HG03066 (cell line): ENCODE measurements at regions not wholly inside any gene's neighbourhood (a gene's known extent, or its start where the extent isn't known, plus 50 kb on each side); places are given as distances from the start of the nearest gene placed in this dataset.

Experiments
- ATAC-seq: cut with Tn5 transposase; IDR thresholded peaks from one replicate; pipeline ENCODE4 v1.9.1; 2021; ENCODE audit warnings: low read depth; ENCODE audit not compliant: unreplicated experiment

DNA sequence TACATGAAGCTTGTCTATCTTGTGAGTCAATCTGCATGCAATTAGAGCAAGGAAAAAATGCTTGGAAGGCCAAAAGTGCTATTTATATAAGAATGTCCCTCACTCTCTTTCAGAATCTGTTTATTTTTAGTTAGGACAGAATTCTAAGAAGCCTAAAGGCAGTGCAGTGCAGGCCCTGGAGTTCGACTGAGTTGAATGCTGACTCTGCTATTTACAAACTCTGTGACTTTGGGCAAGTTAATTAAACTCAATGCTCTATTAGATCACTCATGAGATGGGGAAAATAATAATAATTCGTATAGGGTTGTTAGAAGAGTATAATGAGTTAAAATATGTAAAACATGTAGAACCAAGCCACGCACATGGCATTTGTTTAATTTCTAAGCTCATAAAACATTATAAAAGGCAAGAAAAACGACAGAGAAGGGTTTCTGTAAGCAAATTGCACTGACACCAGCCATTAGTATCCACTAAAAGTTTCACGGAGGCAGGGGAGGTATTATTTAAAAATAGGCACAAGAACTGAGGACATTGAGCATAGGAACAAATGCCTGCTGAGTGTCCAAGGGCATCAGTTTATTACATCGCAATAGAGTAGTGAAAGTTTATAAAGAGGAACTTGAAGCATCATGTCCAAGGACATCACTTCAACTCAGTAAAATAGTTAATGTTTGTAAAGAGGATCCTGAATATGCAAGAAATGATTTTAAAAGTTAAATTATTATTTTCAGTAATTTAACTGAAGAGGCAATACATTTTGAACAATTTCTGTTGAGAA lies 115.0 kb upstream of the INPP4B start:
- ATAC-seq: no peak

DNA sequence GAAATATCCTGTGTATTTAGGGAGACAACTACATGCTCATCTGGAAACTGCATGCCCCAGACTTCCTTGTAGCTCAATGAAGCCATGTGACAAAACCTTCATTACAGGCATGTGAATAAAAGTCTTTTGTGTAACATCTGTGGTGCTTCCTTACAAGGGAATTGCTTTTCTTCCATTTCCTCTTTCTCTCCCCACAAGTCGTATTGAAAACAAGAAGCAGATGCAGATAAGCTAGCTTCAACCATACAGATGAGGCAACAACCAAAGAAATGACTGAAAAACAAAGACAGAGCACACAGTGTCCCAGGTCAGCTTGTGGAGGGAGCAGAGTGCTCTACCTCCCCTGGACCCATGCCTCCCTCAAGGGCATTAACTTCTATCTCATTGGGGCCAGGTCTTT lies 115.8 kb upstream of the INPP4B start:
- no peak for ATAC-seq

DNA sequence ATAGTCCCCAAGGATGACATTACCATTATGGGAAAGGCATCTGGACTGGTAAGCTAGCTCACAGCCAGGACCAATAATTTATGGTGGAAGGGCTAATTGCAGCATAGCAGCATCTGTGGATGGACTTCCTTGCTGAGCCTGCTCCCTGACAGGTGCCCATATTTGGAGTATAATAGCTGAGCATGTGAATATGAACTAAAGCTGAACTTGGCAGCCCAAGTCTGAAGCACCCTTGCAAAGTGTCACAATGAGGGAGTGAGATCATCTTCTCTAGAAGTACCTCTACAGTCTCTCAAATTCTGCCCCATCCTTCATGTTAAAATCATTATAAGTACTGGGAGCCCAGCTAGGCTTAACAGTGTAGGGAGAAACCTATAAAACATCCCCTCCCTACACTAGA lies 128.2 kb upstream of the INPP4B start:
- ATAC-seq: no peak

DNA sequence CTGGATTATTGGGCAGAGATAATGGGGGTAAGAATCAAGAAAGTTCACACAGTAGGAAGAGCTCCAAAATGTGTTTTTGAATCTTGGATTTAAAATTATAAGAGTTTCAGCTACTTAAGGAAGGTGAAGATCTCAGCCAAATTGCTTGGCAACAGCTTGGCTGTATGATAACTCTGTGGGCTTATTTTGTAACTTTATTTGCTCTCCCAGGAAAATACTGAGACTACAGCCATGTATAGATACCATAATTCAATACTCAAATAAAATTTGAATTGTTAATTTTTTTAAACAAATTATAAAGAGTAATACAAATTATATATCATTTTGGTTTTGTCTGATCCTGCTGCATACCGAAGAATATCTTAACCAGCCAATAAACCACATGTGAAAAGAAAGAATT lies 129.5 kb upstream of the INPP4B start:
- ATAC-seq: no peak

DNA sequence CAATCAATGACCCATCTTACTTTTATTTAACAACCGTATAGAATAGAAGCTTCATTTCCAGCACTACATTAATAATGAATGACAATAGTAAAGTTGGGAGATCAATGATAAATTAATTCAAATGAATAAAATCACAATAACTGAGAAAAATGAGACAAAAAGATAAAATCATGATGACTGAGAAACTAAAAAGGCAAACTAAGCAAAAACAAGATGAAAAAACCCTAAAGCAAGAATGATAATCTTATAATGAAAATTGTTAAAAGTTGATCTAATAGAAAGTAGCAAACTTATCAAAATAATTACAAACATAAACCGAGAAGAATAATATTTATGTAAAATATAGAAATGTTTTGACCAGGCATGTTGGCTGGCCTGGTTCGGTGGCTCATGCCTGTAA lies 130.4 kb upstream of the INPP4B start:
- ATAC-seq: no peak

DNA sequence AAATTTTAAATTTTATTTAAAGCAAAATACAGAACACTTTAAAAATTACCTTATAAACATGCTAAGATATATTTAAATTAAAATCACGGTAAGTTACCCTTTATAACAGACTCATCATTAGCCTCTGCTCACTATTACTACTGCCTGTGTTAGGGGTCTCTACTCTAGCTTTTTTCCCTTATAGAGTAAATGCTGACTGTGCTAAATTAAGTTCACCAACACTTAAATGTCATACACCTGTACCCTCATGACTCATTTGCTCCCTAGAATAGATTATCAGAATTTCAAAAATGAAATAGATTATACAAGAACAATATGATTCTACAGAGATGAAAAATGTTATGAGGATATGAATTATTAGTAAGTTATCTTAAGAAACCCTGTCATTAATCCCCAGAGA lies 131.1 kb upstream of the INPP4B start:
- ATAC-seq: no peak

DNA sequence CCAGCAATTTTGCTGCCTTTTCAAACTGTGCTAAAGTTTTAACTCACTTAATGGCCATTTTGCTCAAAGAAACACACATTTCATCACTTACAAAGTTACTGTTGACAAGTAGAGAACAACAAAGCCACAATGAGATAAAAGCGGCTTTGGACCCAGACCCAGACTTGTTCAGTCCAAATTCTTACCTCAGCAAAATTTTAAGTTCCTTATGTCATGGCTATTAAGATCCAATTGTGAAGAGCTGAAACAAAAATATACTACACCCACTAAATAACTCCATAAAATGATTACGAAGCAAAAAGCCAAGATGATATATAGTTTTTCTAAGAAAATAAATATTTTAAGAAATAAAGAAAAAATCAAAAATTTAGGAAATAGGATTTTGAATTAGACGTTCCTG lies 137.0 kb upstream of the INPP4B start:
- ATAC-seq: no peak

DNA sequence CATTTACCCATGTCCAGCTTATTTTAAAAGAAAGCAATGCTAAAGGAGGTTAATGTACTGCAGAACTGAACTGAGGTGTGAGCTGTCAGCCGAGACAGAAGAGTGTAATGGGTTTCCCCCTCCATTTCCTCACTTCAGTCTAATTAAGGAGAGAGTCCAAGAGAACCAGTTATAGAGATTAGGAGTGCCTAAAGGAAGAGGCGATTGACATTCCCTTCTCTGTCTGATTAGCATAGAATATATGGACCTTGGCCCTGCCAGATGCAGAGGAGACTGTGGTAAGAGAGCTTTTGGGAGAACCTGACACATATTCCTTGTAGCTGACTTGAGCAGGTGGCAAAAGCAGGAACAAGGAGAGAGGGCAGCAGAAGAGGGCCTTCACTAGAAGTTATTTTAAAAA lies 137.5 kb upstream of the INPP4B start:
- ATAC-seq: no peak

DNA sequence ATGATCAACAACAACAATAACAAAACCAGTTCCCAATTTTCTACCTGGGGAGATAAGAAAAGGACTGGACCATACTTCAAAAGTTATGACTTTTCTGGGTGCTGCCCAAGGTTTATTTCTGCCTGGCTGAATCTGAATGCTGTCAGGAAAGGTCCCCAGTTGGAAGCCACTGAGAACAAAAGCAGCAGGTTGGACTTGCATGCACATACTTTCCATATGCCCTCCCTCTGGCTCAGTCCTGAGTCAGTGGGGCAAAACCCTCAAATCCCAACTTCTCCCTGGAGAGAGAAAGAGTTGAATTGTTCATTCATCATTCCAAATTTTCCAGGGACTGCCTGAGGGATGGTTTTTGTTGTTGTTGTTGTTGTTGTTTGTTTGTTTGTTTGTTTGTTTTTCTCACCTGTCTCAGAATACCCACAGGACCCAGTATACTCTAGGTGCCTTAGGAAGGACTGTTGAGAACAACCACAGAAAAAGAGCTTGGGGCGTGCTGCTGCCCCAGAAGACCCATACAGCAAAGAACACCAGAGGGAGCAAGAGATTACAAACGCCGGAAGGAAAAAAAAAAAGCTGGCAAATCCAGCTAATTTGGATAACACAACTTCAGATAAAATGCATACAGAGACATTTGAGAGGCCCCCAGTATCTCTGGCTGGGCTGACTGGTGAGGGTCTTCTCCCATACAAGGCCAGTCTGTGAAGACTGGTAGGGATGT lies 138.9 kb upstream of the INPP4B start:
- no peak for ATAC-seq

DNA sequence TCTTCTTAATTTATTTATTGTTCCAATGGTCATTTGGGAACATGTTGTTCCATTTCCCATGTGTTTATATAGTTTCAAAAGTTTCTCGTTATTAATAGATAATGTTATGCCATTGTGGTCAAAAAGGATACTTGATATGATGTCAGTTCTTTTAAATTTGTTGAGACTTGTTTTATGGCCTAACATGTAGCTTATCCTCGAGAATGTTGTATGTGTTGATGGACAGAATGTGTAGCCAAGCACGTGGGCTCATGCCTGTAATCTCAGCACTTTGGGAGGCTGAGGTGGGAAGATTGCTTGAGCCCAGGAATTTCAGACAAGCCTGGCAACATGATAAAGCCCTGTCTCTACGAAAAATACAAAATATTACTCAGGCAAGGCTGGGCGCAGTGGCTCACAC lies 168.5 kb upstream of the USP38 start:
- ATAC-seq: no peak

DNA sequence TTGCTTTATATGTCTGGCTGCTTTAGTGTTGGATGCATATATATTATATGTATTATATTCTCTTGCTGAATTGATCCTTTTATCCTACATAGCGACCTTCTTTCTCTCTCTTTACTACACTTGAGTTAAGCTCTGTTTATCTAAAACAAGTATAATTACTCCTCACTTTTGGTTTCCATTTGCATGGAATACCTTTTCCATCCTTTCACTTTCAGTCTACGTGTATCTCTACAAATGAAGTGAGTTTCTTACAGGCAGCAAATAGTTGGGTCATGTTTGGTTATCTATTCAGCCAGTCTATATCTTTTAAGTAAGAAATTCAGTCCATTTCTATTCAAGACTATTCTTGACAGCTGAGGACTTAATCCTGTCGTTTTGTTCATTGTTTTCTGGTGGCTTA lies 167.5 kb upstream of the USP38 start:
- no peak for ATAC-seq

DNA sequence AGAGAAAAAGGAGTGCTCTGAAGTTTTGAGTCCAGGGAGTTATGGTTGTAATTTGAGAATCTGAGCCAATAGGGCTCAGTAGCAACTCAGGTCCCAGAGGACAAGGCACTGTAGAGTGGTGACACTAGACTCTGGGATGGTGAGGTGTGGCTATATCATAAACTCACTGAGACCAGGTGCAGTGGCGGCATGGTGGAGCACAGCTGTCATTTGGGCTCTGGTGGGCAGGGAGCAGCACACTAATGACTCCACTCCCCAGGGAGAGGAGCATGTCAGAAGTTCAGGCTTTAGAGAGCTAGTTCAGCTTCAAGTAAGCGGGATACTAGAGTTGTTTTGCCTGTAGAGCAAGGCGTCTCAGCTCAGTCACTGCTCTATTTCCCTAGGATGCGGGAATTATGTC lies 165.4 kb upstream of the USP38 start:
- ATAC-seq: no peak

DNA sequence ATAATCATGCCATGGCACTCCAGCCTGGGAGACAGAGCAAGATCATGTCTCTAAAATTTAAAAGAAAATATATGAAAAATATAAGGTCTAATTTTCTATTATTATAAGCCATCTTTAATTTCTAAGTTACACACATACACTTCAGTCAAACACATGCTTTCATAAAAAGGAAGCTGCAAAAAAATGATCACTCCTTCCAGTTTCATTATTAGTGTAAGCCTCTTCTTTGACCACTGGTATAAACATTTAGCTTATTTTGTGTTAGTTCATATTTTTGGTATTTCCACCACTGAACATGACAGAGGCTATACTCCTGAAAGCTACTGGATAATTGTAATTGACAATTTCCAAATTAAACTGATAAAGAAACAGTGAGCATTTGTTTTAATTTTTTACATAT lies 163.3 kb upstream of the USP38 start:
- peak; percentile 80 for ATAC-seq

DNA sequence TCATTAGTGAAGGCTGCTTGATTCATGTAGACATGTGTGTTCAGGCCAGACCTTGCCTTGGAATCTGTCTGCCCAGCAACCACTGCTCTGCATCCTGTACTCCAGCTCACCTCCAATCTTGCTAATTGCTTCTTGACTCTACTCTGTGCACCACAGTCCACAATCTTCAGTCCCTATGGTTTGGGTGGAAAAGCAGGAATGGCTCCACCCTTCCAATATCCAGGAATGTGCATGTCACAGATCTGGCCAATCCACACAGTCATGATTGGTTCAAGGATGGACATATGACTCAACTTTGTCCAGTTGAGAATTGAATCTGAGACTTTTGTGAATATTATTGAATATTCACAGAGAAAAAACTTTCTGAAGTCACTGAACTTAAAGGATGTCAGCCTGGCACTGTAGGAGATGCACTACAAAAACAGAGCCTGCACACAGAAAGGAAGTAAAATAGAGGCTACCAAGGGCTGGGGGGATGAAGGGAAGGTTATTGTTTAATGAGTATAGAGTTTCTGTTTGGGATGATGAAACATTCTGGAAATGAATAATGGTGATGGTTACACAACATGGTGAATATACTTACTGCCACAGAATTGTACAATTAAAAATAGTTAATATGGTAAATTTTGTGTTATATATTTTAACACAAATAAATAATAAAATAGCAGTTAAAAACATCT lies 161.3 kb upstream of the USP38 start:
- no peak for ATAC-seq

DNA sequence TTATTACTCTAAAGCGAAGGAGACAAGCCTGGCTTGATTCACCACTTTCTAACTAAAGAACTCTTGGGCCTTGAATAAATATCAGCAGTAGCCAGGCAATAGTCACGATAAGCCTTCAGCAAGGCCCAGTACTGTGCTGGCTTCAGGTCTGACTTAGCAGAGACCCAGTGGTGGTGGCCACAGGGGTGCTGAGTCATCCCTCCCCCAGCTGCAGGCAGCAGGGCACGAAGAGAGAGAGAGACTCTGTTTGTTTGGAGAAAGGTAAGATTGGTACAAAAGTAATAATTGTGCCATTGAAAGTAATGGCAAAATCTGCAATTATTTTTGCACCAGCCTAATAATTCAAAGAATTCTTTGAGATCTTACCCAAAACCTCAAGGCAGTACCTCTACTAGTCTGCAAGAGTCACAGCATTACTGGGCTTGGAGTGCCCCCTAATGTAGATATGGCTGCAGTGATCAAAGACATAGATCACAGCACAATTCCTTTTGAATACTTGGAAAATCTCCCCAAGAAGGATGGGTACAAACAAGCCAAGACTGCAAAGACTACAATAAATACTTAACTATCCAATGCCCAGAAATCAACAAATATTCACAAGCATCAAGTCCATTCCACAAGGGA lies 159.5 kb upstream of the USP38 start:
- peak; percentile 41 for ATAC-seq

DNA sequence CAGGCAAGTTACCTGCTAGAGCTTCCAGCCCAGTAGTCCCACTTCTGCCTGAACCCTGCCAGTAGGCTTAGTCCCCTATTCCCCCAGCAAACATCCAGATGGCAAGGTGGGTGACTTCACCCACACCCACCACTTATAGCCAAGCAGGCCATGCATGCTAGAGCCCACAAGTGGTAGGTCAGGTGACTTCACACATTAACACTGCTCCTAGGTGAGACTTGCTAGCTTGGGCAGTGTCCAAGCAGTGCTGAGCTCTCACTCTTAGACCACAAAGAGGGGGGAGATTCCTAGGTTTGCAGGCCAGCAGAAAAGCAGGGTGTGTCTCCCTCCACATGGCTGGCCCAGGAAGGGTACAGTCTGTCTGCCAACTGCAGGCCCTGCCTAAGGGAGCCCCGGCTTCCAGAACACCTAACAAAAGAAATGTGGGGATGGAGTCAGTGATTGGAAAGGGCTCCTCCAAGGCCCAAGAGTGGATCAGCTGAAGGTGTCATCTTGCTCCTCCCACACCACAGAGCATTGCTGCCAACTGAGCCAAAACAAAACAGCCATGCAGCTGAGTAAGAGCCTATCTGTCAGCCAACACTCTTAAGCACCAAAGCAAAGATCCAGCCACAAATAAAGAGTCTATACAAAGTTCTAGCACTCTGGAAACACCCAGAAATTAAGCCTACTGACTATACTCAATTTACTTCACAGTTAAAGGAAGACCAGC lies 158.1 kb upstream of the USP38 start:
- no peak for ATAC-seq

DNA sequence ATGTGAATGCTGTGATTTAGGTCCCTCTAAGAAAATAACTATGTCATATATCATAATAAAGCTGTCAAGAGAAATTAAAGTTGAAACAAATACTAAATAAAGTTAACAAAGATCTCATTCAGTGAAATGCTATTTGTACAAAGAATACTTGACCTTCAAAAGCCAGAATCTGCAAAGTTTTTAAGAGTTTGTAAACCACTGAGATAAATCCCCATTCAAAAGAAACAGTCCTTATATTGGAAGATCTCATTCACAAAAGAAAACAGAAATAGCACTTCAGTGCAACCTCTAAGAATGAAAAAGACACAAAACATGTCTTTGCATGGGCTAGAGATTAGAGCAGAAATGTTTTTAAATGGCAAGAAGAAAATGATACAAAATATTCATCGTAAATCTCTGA lies 149.1 kb upstream of the USP38 start:
- ATAC-seq: no peak

DNA sequence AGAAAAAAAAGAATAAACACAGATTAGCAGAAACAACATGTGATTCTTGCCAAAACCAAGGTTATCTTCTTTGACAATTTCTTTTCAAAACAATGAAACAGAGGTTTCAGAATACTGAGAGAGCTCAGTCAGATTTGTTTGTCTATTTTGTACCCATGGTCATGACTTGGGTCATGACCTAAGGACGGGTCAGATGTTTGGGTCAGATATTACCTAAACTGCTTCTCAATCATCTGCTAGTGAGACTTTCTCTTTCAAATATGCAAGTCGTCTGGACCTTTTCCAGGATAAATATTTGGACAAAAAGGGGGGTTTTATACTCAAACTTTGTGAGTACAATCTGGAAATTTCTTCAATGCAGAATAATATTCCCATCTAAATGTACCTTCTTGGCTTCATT lies 148.3 kb upstream of the USP38 start:
- ATAC-seq: no peak

DNA sequence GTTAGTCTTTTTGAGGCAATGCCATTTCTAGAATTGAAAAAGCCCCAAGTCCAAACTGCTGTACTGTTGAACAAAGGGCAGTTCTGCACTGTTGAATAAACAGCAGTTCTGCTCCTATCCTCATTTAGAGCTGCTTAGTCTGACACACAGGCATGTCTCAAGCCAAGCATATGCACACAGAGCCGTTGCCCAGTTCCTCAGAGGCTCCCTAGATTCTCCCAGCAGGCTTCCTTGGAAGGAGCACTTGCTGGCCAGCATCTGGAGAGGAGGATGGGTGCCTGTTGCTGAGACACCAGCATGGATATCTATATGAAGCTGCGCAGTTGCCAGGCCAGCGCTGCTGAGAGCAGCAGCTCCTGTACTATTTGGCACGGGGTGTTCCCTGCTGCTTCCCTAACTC lies 138.3 kb upstream of the USP38 start:
- ATAC-seq: no peak

DNA sequence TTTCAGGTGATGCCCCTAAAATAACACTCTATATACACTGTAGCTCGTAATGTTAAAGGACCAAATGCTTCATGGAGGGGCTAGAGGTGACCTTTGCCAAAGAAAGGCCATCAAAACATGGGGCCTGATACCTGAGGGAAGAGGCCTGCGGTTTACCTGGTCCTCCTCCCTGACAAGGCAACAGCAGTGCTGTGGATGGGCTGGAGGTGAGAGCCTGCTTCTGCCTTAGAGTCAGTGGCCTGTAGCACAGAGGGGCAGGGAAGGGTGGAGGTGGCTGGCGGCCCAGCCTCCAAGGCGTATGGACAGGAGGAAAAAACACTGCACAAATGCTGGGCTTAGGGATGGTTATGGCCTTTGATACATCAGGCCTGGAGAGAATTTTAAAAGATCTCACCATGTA lies 137.8 kb upstream of the USP38 start:
- ATAC-seq: no peak

DNA sequence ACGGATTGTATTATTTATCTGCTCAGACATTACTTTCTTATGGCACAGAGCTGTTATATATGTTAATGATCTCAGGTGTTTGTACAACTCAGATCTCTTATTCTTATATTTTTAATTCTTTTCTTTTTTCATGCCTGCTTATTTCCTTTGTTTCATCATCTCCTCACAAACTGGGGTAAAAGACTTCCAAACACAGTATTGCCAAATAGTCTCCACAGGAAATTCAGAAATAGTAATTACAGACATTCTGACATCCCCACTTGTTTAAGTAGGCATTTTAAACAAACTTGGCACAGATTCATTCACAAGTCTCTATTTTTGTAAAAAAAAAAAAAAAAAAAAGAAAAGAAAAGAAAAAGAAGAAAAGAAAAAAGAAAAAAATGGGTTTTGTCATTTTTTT lies 129.7 kb upstream of the USP38 start:
- ATAC-seq: no peak
